SK-N-SH (cell line): ENCODE measurements at regions not wholly inside any gene's neighbourhood (a gene's known extent, or its start where the extent isn't known, plus 50 kb on each side); places are given as distances from the start of the nearest gene placed in this dataset.

Experiments
- CTCF ChIA-PET: fragments of 300-600, 350-600 bp; formaldehyde crosslinking; extraction: SDS; loops from one replicate; lab custom pipeline; 2021; lab: Yijun Ruan, JAX
- POLR2A ChIA-PET: fragments of 350-600 bp; sonication (Branson Sonifier 250); formaldehyde crosslinking; extraction: SDS; loops from one replicate; lab custom pipeline; 2020; ENCODE audit warnings: antibody characterized with exemption, inconsistent platforms; lab: Yijun Ruan, JAX
- DNase-seq: peaks from one replicate; pipeline ENCODE4 v3.0.0; 2012
- H2AFZ ChIP-seq: fragments of 200-600 bp; sonication (generic); 2 replicates; pipeline ENCODE4 v1.8.1; 2016; ENCODE audit warnings: antibody characterized with exemption, mild to moderate bottlenecking, low read depth
- H3F3A ChIP-seq: fragments of 200-600 bp; sonication (generic); replicated peaks from 2 replicates; pipeline ENCODE3; 2016; ENCODE audit warnings: antibody characterized with exemption, mild to moderate bottlenecking; ENCODE audit not compliant: insufficient read depth
- H3K27ac ChIP-seq, 2 experiments: fragments of 200-500 bp in 1 of 2; fragments of 200-600 bp in 1 of 2; sonication (Bioruptor generic) in 1 of 2; sonication (generic), shearing (Covaris generic) in 1 of 2; 2 replicates each; pipeline versions ENCODE4 v1.5.1 to v1.6.1; 2014 to 2016; ENCODE audit warnings: low read depth in 2 of 2, inconsistent platforms in 1 of 2, low read length in 1 of 2, mild to moderate bottlenecking in 1 of 2, mixed read lengths in 1 of 2
- H3K27me3 ChIP-seq: fragments of 200-600 bp; sonication (generic), shearing (Covaris generic); 2 replicates; pipeline ENCODE4 v1.6.1; 2016; ENCODE audit warnings: mixed run types; ENCODE audit not compliant: insufficient read depth
- H3K36me3 ChIP-seq, 2 experiments: fragments of 200-500 bp in 1 of 2; fragments of 200-600 bp in 1 of 2; sonication (Bioruptor generic) in 1 of 2; sonication (generic) in 1 of 2; replicated peaks in 1 of 2; 2 replicates each; pipeline versions ENCODE3 to v1.5.1; 2014 to 2016; ENCODE audit warnings: low read length in 1 of 2, mild to moderate bottlenecking in 1 of 2; ENCODE audit not compliant: insufficient read depth in 2 of 2, control insufficient read depth in 1 of 2
- H3K4me1 ChIP-seq, 2 experiments: fragments of 200-500 bp in 1 of 2; fragments of 200-600 bp in 1 of 2; sonication (Bioruptor generic) in 1 of 2; sonication (generic), shearing (Covaris generic) in 1 of 2; 2 replicates each; pipeline versions ENCODE4 v1.5.1 to v1.6.1; 2014 to 2016; ENCODE audit warnings: low read depth in 1 of 2, low read length in 1 of 2, mixed run types in 1 of 2; ENCODE audit not compliant: insufficient read depth in 2 of 2, control insufficient read depth in 1 of 2
- H3K4me2 ChIP-seq: fragments of 200-600 bp; sonication (generic), shearing (Covaris generic); 2 replicates; pipeline ENCODE4 v1.6.1; 2017; ENCODE audit warnings: mixed run types
- H3K4me3 ChIP-seq, 2 experiments: fragments of 200-500 bp in 1 of 2; fragments of 200-600 bp in 1 of 2; sonication (Bioruptor generic) in 1 of 2; sonication (generic), shearing (Covaris generic) in 1 of 2; 2 replicates each; pipeline versions ENCODE4 v1.5.1 to v1.8.1; 2014 to 2016; ENCODE audit warnings: low read depth in 2 of 2, inconsistent platforms in 1 of 2, low read length in 1 of 2, mild to moderate bottlenecking in 1 of 2, mixed read lengths in 1 of 2, moderate library complexity in 1 of 2
- H3K79me2 ChIP-seq: fragments of 200-600 bp; sonication (generic); 2 replicates; pipeline ENCODE4 v1.8.1; 2017; ENCODE audit warnings: mild to moderate bottlenecking; ENCODE audit not compliant: insufficient read depth
- H3K9ac ChIP-seq: fragments of 200-600 bp; sonication (generic); 2 replicates; pipeline ENCODE4 v1.6.1; 2017; ENCODE audit warnings: mixed run types
- H3K9me2 ChIP-seq: fragments of 200-600 bp; sonication (generic); 2 replicates; pipeline ENCODE4 v1.6.1; 2017; ENCODE audit warnings: mixed run types
- H3K9me3 ChIP-seq: fragments of 200-600 bp; sonication (generic); 2 replicates; pipeline ENCODE4 v1.6.1; 2017; ENCODE audit warnings: mixed run types, mild to moderate bottlenecking, moderate library complexity
- H4K20me1 ChIP-seq: fragments of 200-600 bp; sonication (generic); 2 replicates; pipeline ENCODE4 v1.6.1; 2017; ENCODE audit warnings: mild to moderate bottlenecking, mixed run types; ENCODE audit not compliant: insufficient read depth
- EP300 ChIP-seq, 2 experiments: IDR thresholded peaks; 2 replicates each; pipeline versions ENCODE4 v1.4.0 to v1.6.1; 2012; ENCODE audit warnings: borderline replicate concordance in 1 of 2, low read depth in 1 of 2, low read length in 1 of 2
- FOSL2 ChIP-seq: IDR thresholded peaks from 2 replicates; pipeline ENCODE4 v1.4.0; 2012; ENCODE audit warnings: low read depth, mild to moderate bottlenecking, moderate library complexity, borderline replicate concordance
- FOXJ3 ChIP-seq: sonication (generic); formaldehyde crosslinking; IDR thresholded peaks from 2 replicates; pipeline ENCODE4 v1.5.1; 2020; ENCODE audit warnings: mild to moderate bottlenecking, missing genetic modification reagents
- JUND ChIP-seq: IDR thresholded peaks from 2 replicates; pipeline ENCODE4 v1.4.0; 2012
- MXI1 ChIP-seq: IDR thresholded peaks from 2 replicates; pipeline ENCODE4 v1.6.1; 2012; ENCODE audit warnings: mild to moderate bottlenecking, low read depth, low read length, improper control_type of control experiment
- NFIC ChIP-seq: IDR thresholded peaks from 2 replicates; pipeline ENCODE4 v1.4.0; 2012; ENCODE audit warnings: borderline replicate concordance
- RXRA ChIP-seq: IDR thresholded peaks from 2 replicates; pipeline ENCODE4 v1.4.0; 2012; ENCODE audit warnings: low read depth, mild to moderate bottlenecking, borderline replicate concordance
- SIN3A ChIP-seq: IDR thresholded peaks from 2 replicates; pipeline ENCODE4 v1.6.1; 2012; ENCODE audit warnings: low read depth, mild to moderate bottlenecking, low read length, moderate library complexity, borderline replicate concordance
- SMC3 ChIP-seq: IDR thresholded peaks from 2 replicates; pipeline ENCODE4 v1.6.1; 2012; ENCODE audit warnings: low read depth, low read length, improper control_type of control experiment
- TCF12 ChIP-seq: IDR thresholded peaks from 2 replicates; pipeline ENCODE4 v1.4.0; 2012
- YY1 ChIP-seq: IDR thresholded peaks from 2 replicates; pipeline ENCODE4 v1.4.0; 2012; ENCODE audit warnings: low read depth, mild to moderate bottlenecking
- WGBS: methylation state at CpG from one replicate; pipeline ENCODE4 v1.1.6; 2017; ENCODE audit warnings: low lambda C conversion rate; 5-methylcytosine and 5-hydroxymethylcytosine counted together
- TF ChIP-seq, protein P1 (sequence below): IDR thresholded peaks from 2 replicates; pipeline ENCODE4; 2012

DNA sequence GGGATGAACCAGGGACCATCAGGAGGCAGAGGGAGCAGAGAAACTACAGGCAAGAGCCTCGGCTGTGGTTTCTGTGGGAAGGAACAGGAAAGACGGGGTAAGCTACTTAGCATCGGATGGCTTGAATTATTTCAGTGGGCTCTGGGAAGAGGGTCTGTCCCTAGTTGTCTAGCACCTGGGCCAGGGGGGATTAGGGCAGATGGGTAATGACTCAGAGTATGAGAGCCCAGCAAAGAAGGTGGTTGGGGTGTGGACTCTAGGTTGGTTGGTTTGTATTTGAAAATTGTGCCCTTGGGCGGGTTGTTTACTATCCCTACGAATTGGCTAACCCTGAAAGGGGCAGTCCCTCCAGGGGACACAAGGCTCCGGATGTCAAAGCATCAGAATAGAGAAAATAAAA is 148.5 kb upstream of the TAB2 start:
- CTCF ChIA-PET: interaction anchor here (1.0 to 1.5 kb wide), 2 partner anchors 14 to 125 kb away, joined by 3 read pairs; no protein-coding TSS in a partner anchor

DNA sequence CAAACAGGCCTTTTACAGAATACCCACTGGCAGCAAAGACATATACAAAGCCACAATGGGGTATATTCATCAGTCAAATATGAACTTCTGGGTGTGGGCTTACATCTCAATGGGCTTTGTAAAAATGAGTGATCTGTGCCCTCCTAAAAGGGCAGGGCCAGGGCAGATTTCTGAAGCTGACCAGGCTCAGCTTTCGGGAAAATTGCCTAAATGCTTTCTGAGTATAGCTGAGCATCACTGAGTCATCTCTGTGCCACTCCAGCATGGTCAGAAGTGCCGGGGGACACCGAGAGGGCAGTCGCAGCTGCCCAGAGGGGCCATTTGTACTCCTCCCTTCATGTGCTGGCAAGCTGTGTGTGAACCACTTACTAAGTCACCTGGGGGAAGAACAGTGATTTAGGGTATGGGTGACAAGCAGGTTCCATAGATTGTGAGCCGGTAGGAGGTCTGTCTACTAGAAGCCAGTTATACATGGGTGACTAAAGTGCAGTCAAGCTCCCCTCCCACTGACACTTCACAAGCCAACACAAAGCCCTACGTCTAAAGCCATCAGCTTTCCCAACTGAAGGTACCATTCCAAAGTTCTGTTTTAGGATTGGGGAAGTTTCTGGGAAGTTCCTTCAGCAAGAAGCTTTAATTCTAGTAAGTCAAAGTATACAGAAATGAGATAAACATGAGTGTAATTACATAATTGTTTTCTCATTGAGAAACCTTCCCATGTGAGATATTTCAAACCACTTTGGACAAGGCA is 147.6 kb upstream of the TAB2 start:
- no peaks in the 10 kb centered on the region for H4K20me1 ChIP-seq
- no peak overlapping the region for H3K4me2 ChIP-seq
- ChIA-PET CTCF (interaction anchor here (1.0 to 1.5 kb wide), 2 partner anchors 22 to 124 kb away, joined by 3 read pairs; no protein-coding TSS in a partner anchor), POLR2A (no interaction called here)
- no peaks in the 10 kb centered on the region for H3K36me3 ChIP-seq
- no peaks in the 10 kb centered on the region for H3K79me2 ChIP-seq
- TF ChIP-seq JUND (peak; percentile 15; the same call in 1 of the 2 replicates), RXRA (peak; percentile 46; the same call in 1 of the 2 replicates), SMC3 (no peak), SIN3A (no peak), FOSL2 (peak; percentile 38; the same call in 1 of the 2 replicates), EP300 (IDR thresholded peaks at IDR 0.05; ENCODE audit: borderline replicate concordance in 1 of 2, low read depth in 1 of 2, low read length in 1 of 2) (0 out of 4 replicates have a peak, but pooled peaks of 1 of the 2 experiments have one; percentile 33), TCF12 (peak; percentile 63), YY1 (no peak), MXI1 (no peak)
- TF ChIP-seq, protein P1, sequence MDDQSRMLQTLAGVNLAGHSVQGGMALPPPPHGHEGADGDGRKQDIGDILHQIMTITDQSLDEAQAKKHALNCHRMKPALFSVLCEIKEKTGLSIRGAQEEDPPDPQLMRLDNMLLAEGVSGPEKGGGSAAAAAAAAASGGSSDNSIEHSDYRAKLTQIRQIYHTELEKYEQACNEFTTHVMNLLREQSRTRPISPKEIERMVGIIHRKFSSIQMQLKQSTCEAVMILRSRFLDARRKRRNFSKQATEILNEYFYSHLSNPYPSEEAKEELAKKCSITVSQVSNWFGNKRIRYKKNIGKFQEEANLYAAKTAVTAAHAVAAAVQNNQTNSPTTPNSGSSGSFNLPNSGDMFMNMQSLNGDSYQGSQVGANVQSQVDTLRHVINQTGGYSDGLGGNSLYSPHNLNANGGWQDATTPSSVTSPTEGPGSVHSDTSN: peak; percentile 38; the same call in 1 of the 2 replicates
- TF ChIP-seq, all 33 proteins: peak for 6
- H3K9me2 ChIP-seq: no peaks in the 10 kb centered on the region
- H3K27me3 ChIP-seq: no peaks in the 10 kb centered on the region
- no peaks in the 10 kb centered on the region for H3K9me3 ChIP-seq
- H3K4me1 ChIP-seq: peaks cover 11 to 34% of the 10 kb centered on the region in 2 experiments; a peak in 3 of 4 replicates
- H3F3A ChIP-seq: peaks cover 5% of the 10 kb centered on the region
- no peak overlapping the region for H3K9ac ChIP-seq
- DNase-seq: no peak
- no peak overlapping the region for H2AFZ ChIP-seq
- H3K4me3 ChIP-seq: no peak overlapping the region
- 90% methylated on average over 3 of the region's 6 CpGs for WGBS
- H3K27ac ChIP-seq: no peak overlapping the region

More for the DNA sequence above, 148.5 kb upstream of the TAB2 start:
- Histone ChIP-seq H3K9ac (no peak overlapping the region), H3F3A (peaks cover 5% of the 10 kb centered on the region), H3K9me2 (no peaks in the 10 kb centered on the region), H3K4me3 (no peak overlapping the region), H3K27ac (no peak overlapping the region), H3K36me3 (no peaks in the 10 kb centered on the region), H2AFZ (no peak overlapping the region), H3K9me3 (no peaks in the 10 kb centered on the region), H3K27me3 (no peaks in the 10 kb centered on the region), H4K20me1 (no peaks in the 10 kb centered on the region), H3K79me2 (no peaks in the 10 kb centered on the region), H3K4me1 (peaks cover 11 to 34% of the 10 kb centered on the region in 2 experiments; a peak in 3 of 4 replicates), H3K4me2 (no peak overlapping the region)
- DNase-seq: no peak
- WGBS: 98% methylated on average over 5 of the region's 6 CpGs
- TF ChIP-seq JUND (no peak), TCF12 (no peak), FOXJ3 (CRISPR knock-in tag) (no peak), MXI1 (no peak), NFIC (no peak)
- POLR2A ChIA-PET: no interaction called here
